Natural killer cell (primary cell): ENCODE measurements at regions not wholly inside any gene's neighbourhood (a gene's known extent, or its start where the extent isn't known, plus 50 kb on each side); places are given as distances from the start of the nearest gene placed in this dataset.

Experiments used
- ATAC-seq, 3 donors: fragments of 150-1000 bp in 2 of 3; fragments of 200-7000 bp in 1 of 3; cut with Tn5 transposase; 1 replicate in 1 of 3; 2 replicates in 2 of 3; pipeline ENCODE4 v1.10.0; 2021; ENCODE audit warnings: mild to moderate bottlenecking in 2 of 3, moderate library complexity in 2 of 3
- DNase-seq, 2 donors: peaks; one replicate each; pipeline versions ENCODE4 v3.0.0 to v3.0.0-alpha.2; 2013 to 2021; ENCODE audit warnings: mixed read lengths in 1 of 2
- H3K27ac ChIP-seq: one replicate; pipeline ENCODE4 v1.5.1; 2013; ENCODE audit warnings: mild to moderate bottlenecking, low read length
- H3K27me3 ChIP-seq: one replicate; pipeline ENCODE4 v1.6.1; 2013; ENCODE audit warnings: low read length; ENCODE audit not compliant: control insufficient read depth, insufficient read depth
- H3K36me3 ChIP-seq: one replicate; pipeline ENCODE4 v1.6.1; 2013; ENCODE audit warnings: low read length; ENCODE audit not compliant: control insufficient read depth, insufficient read depth
- H3K4me1 ChIP-seq: one replicate; pipeline ENCODE4 v1.6.1; 2013; ENCODE audit warnings: low read length; ENCODE audit not compliant: control insufficient read depth, insufficient read depth
- H3K4me3 ChIP-seq: one replicate; pipeline ENCODE4 v1.5.1; 2013; ENCODE audit warnings: low read length
- H3K9me3 ChIP-seq: one replicate; pipeline ENCODE4 v1.6.1; 2013; ENCODE audit warnings: low read length; ENCODE audit not compliant: control insufficient read depth, insufficient read depth
- H3K27ac Mint-ChIP-seq, 2 donors: one replicate each; pipeline ENCODE4 v1.8.0; 2022; ENCODE audit warnings: mild to moderate bottlenecking in 2 of 2, mixed read lengths in 2 of 2, moderate library complexity in 1 of 2
- H3K27me3 Mint-ChIP-seq, 2 donors: one replicate each; pipeline ENCODE4 v1.8.0; 2022; ENCODE audit warnings: low read depth in 2 of 2, mixed read lengths in 2 of 2
- H3K36me3 Mint-ChIP-seq: one replicate; pipeline ENCODE4 v1.8.0; 2022; ENCODE audit warnings: mixed read lengths
- H3K4me1 Mint-ChIP-seq, 2 donors: one replicate each; pipeline ENCODE4 v1.8.0; 2022; ENCODE audit warnings: mixed read lengths in 2 of 2
- H3K4me3 Mint-ChIP-seq: one replicate; pipeline ENCODE4 v1.8.0; 2022; ENCODE audit warnings: mild to moderate bottlenecking, moderate library complexity, mixed read lengths
- H3K9me3 Mint-ChIP-seq, 2 donors: one replicate each; pipeline ENCODE4 v1.8.0; 2022; ENCODE audit warnings: mixed read lengths in 2 of 2
- CTCF ChIP-seq: fragments of 200-600 bp; IDR thresholded peaks from one replicate; pipeline ENCODE4 v1.8.0; 2022; ENCODE audit warnings: antibody characterized with exemption
- WGBS: methylation state at CpG from one replicate; pipeline ENCODE4 v1.1.7; 2013; ENCODE audit warnings: missing lambda C conversion rate; ENCODE audit not compliant: insufficient coverage; 5-methylcytosine and 5-hydroxymethylcytosine counted together
- intact Hi-C: fragments of 100-400 bp; cut with micrococcal nuclease; formaldehyde crosslinking; loops from one replicate; pipeline ENCODE4 v1.14.2; 2022

- 87% methylated on average over 8 of the region's 8 CpGs for WGBS
- no peak for TF ChIP-seq CTCF
- Mint-ChIP-seq H3K4me1 (no peaks in the 10 kb centered on the region), H3K27me3 (peaks cover 10 to 13% of the 10 kb centered on the region in 2 donors), H3K36me3 (no peaks in the 10 kb centered on the region), H3K27ac (no peak overlapping the region), H3K9me3 (no peaks in the 10 kb centered on the region), H3K4me3 (no peak overlapping the region)
- DNase-seq (no peak), ATAC-seq (no peak)
- Histone ChIP-seq H3K9me3 (no peaks in the 10 kb centered on the region), H3K36me3 (no peaks in the 10 kb centered on the region), H3K27me3 (no peaks in the 10 kb centered on the region), H3K4me3 (no peak overlapping the region), H3K27ac (no peak overlapping the region), H3K4me1 (no peaks in the 10 kb centered on the region)
- intact Hi-C loops, result no loop called here
Measured at GRCh38 chr22:25437414-25438160, 126.9 kb upstream of the GRK3 start.

GRCh38 chr22:25447067-25447685, 117.3 kb upstream of the GRK3 start:
- peak overlapping the region; percentile 93 to 94 for H3K27ac Mint-ChIP-seq

GRCh38 chr22:25447686-25448434, 116.6 kb upstream of the GRK3 start:
- H3K9me3 ChIP-seq, result no peaks in the 10 kb centered on the region
- H3K4me1 ChIP-seq, result peaks cover 8% of the 10 kb centered on the region
- H3K27me3 ChIP-seq, result no peaks in the 10 kb centered on the region
- no peaks in the 10 kb centered on the region for H3K36me3 ChIP-seq
- TF ChIP-seq CTCF, result peak; percentile 86
- peak overlapping the region; percentile 50 for H3K27ac ChIP-seq
- Mint-ChIP-seq H3K4me1 (peaks cover 32 to 50% of the 10 kb centered on the region in 2 donors), H3K27me3 (no peaks in the 10 kb centered on the region), H3K4me3 (peak overlapping the region; percentile 99), H3K36me3 (no peaks in the 10 kb centered on the region), H3K27ac (peak overlapping the region; percentile 93 to 94), H3K9me3 (no peaks in the 10 kb centered on the region)
- ATAC-seq (peak; percentile 94 to 96 (median 96)), DNase-seq (peak; percentile 90 to 95)
- intact Hi-C loops, result loop anchor here (2.0 kb wide), 1 partner anchor 883 kb away; no protein-coding TSS in a partner anchor
- H3K4me3 ChIP-seq, result peak overlapping the region; percentile 69
- 6% methylated on average over 28 of the region's 30 CpGs for WGBS

More at GRCh38 chr22:25447067-25447685, 117.3 kb upstream of the GRK3 start:
- no peaks in the 10 kb centered on the region for H3K9me3 ChIP-seq
- no peak overlapping the region for H3K4me3 ChIP-seq
- peaks cover 25 to 43% of the 10 kb centered on the region in 2 donors for H3K4me1 Mint-ChIP-seq
- H3K27me3 Mint-ChIP-seq, result no peaks in the 10 kb centered on the region
- peak overlapping the region; percentile 99 for H3K4me3 Mint-ChIP-seq
- no peak for ATAC-seq
- peaks cover 8% of the 10 kb centered on the region for H3K4me1 ChIP-seq
- DNase-seq, result peak in 1 of 2 donors; percentile 6
- H3K27me3 ChIP-seq, result no peaks in the 10 kb centered on the region
- H3K36me3 Mint-ChIP-seq, result no peaks in the 10 kb centered on the region
- TF ChIP-seq CTCF, result no peak
- WGBS, result 61% methylated on average over 4 of the region's 4 CpGs
- intact Hi-C loops, result no loop called here
- no peaks in the 10 kb centered on the region for H3K9me3 Mint-ChIP-seq
- no peaks in the 10 kb centered on the region for H3K36me3 ChIP-seq
- H3K27ac ChIP-seq, result no peak overlapping the region
